ENCODE measurements at regions not wholly inside any gene's neighbourhood (a gene's known extent, or its start where the extent isn't known, plus 50 kb on each side); places are given as distances from the start of the nearest gene placed in this dataset. TPM values are rescaled to one million over a fixed set of nuclear protein-coding genes. Genes with fewer than 3 reads are reported as not detected.

GRCh38 chr2:207478572-207478971 lies 51.2 kb upstream of the CREB1 start:
- Histone ChIP-seq H3K4me3 (no peak overlapping the region), H3K27me3 (ENCODE audit: insufficient read depth, low read depth) (no peaks in the 10 kb centered on the region), H4K20me1 (ENCODE audit: insufficient read depth) (no peaks in the 10 kb centered on the region), H3F3A (ENCODE audit: insufficient read depth, low read depth) (peaks cover 3% of the 10 kb centered on the region; the same call in 1 of the 2 replicates), H3K4me2 (no peak overlapping the region), H3K9me3 (ENCODE audit: insufficient read depth, low read depth) (no peaks in the 10 kb centered on the region), H3K27ac (no peak overlapping the region), H3K36me3 (ENCODE audit: low read depth) (no peaks in the 10 kb centered on the region), H3K4me1 (replicated peaks; ENCODE audit: insufficient read depth) (peaks cover 14% of the 10 kb centered on the region), H2AFZ (no peak overlapping the region), H3K9me2 (ENCODE audit: insufficient read depth) (no peaks in the 10 kb centered on the region), H3K79me2 (ENCODE audit: low read depth) (no peaks in the 10 kb centered on the region)
- TF ChIP-seq EZH2 (IDR thresholded peaks at IDR 0.05; ENCODE audit: low read depth) (no peak), CTCF (conservative IDR thresholded peaks at IDR 0.05) (no peak)
- intact Hi-C loops (cut with micrococcal nuclease; ENCODE audit: unreplicated experiment) = no loop called here
- BruUV-seq (replicated peaks) = no TSS peak
- DNase-seq = no peak
- POLR2A ChIA-PET (ENCODE audit: unreplicated experiment) = no interaction called here
- CTCF ChIA-PET = no interaction called here

- Histone ChIP-seq H3K36me3 (ENCODE audit: low read depth) (no peaks in the 10 kb centered on the region), H4K20me1 (ENCODE audit: insufficient read depth) (no peaks in the 10 kb centered on the region), H3K79me2 (ENCODE audit: low read depth) (no peaks in the 10 kb centered on the region), H3K4me2 (no peak overlapping the region), H3K4me1 (replicated peaks; ENCODE audit: insufficient read depth) (peaks cover 14% of the 10 kb centered on the region), H3K27me3 (ENCODE audit: insufficient read depth, low read depth) (no peaks in the 10 kb centered on the region), H3K4me3 (no peak overlapping the region), H3K9me2 (ENCODE audit: insufficient read depth) (no peaks in the 10 kb centered on the region), H3K27ac (no peak overlapping the region), H3K9me3 (ENCODE audit: insufficient read depth, low read depth) (no peaks in the 10 kb centered on the region), H3F3A (ENCODE audit: insufficient read depth, low read depth) (peaks cover 3% of the 10 kb centered on the region; the same call in 1 of the 2 replicates), H2AFZ (no peak overlapping the region)
- TF ChIP-seq CTCF (conservative IDR thresholded peaks at IDR 0.05) = no peak
- no peak for TF ChIP-seq EZH2 (IDR thresholded peaks at IDR 0.05; ENCODE audit: low read depth)
- CTCF ChIA-PET = no interaction called here
- POLR2A ChIA-PET (ENCODE audit: unreplicated experiment) = no interaction called here
- BruUV-seq (replicated peaks) = no TSS peak
- intact Hi-C loops (cut with micrococcal nuclease; ENCODE audit: unreplicated experiment) = no loop called here
- DNase-seq = no peak
Observed at GRCh38 chr2:207479198-207479785, 50.5 kb upstream of the CREB1 start.

Small RNA genes in the stretch of these regions (microRNA-seq; reads per million reads assigned to microRNA genes)
- gene MIR1302-4 (ENCODE audit: borderline number of aligned reads, borderline replicate concordance) = not detected

All from PC-9 (cell line).